HEK293 (cell line): ENCODE measurements at regions not wholly inside any gene's neighbourhood (a gene's known extent, or its start where the extent isn't known, plus 50 kb on each side); places are given as distances from the start of the nearest gene placed in this dataset.

Experiments
- CTCF ChIA-PET: fragments of 350-600 bp; formaldehyde crosslinking; extraction: SDS; loops from one replicate; lab custom pipeline; 2021; ENCODE audit warnings: antibody characterized with exemption; lab: Yijun Ruan, JAX
- POLR2A ChIA-PET: fragments of 300-600 bp; formaldehyde crosslinking; extraction: SDS; loops from one replicate; lab custom pipeline; 2020; ENCODE audit warnings: antibody characterized with exemption, inconsistent platforms; lab: Yijun Ruan, JAX
- H3K27ac ChIP-seq: fragments of 200-500 bp; sonication (Bioruptor generic); 2 replicates; pipeline ENCODE4 v1.5.1; 2014; ENCODE audit warnings: low read depth, low read length, control low read depth, inconsistent platforms; ENCODE audit errors: extremely low read depth
- H3K36me3 ChIP-seq, 2 experiments: fragments of 200-500 bp in 1 of 2; sonication (Bioruptor generic) in 1 of 2; 1 replicate in 1 of 2; 2 replicates in 1 of 2; pipeline ENCODE4 v1.5.1; 2014 to 2017; ENCODE audit warnings: inconsistent platforms in 2 of 2, low read length in 2 of 2; ENCODE audit not compliant: control insufficient read depth in 2 of 2, insufficient read depth in 1 of 2
- H3K4me1 ChIP-seq: fragments of 200-500 bp; sonication (Bioruptor generic); 2 replicates; pipeline ENCODE4 v1.5.1; 2014; ENCODE audit warnings: mild to moderate bottlenecking, low read length, inconsistent platforms; ENCODE audit not compliant: control insufficient read depth, insufficient read depth
- H3K4me3 ChIP-seq: 2 replicates; pipeline ENCODE4 v1.5.1; 2011; ENCODE audit warnings: low read depth, mild to moderate bottlenecking, control low read depth, low read length, moderate library complexity
- H3K9me3 ChIP-seq: fragments of 200-500 bp; sonication (Bioruptor generic); 2 replicates; pipeline ENCODE4 v1.5.1; 2014; ENCODE audit warnings: low read depth, low read length, inconsistent platforms; ENCODE audit not compliant: control insufficient read depth, insufficient read depth
- FEZF1 ChIP-seq: fragments of 450-650 bp; formaldehyde crosslinking; IDR thresholded peaks from 2 replicates; pipeline ENCODE4 v1.5.1; 2016; ENCODE audit warnings: missing biosample characterization, missing genetic modification characterization
- GLIS2 ChIP-seq: fragments of 450-650 bp; formaldehyde crosslinking; IDR thresholded peaks from 2 replicates; pipeline ENCODE4 v1.5.1; 2016; ENCODE audit warnings: missing biosample characterization, missing genetic modification characterization
- HOXD13 ChIP-seq: sonication (generic); formaldehyde crosslinking; IDR thresholded peaks from 2 replicates; pipeline ENCODE4 v1.8.0; 2022; ENCODE audit warnings: missing genetic modification reagents, borderline replicate concordance
- KLF16 ChIP-seq: fragments of 450-650 bp; formaldehyde crosslinking; IDR thresholded peaks from 2 replicates; pipeline ENCODE4 v1.5.1; 2017; ENCODE audit warnings: missing biosample characterization, missing genetic modification characterization
- KLF8 ChIP-seq: fragments of 450-650 bp; formaldehyde crosslinking; IDR thresholded peaks from 2 replicates; pipeline ENCODE4 v1.5.1; 2016; ENCODE audit warnings: missing biosample characterization, missing genetic modification characterization
- OVOL3 ChIP-seq: fragments of 450-650 bp; formaldehyde crosslinking; IDR thresholded peaks from 2 replicates; pipeline ENCODE4 v1.5.1; 2016; ENCODE audit warnings: missing biosample characterization, missing genetic modification characterization
- PATZ1 ChIP-seq: fragments of 450-650 bp; formaldehyde crosslinking; IDR thresholded peaks from 2 replicates; pipeline ENCODE4 v1.5.1; 2016; ENCODE audit warnings: missing biosample characterization, missing genetic modification characterization
- PRDM10 ChIP-seq: fragments of 450-650 bp; formaldehyde crosslinking; IDR thresholded peaks from 2 replicates; pipeline ENCODE4 v1.5.1; 2016; ENCODE audit warnings: missing biosample characterization, missing genetic modification characterization
- REPIN1 ChIP-seq: fragments of 450-650 bp; formaldehyde crosslinking; IDR thresholded peaks from 2 replicates; pipeline ENCODE4 v1.5.1; 2017; ENCODE audit warnings: missing biosample characterization, missing genetic modification characterization, low read depth
- ZBTB26 ChIP-seq: fragments of 450-650 bp; formaldehyde crosslinking; optimal IDR thresholded peaks from 2 replicates; pipeline ENCODE3; 2016; ENCODE audit warnings: missing biosample characterization, mild to moderate bottlenecking, missing genetic modification characterization
- ZBTB6 ChIP-seq: fragments of 450-650 bp; formaldehyde crosslinking; IDR thresholded peaks from 2 replicates; pipeline ENCODE4 v1.5.1; 2017; ENCODE audit warnings: missing biosample characterization, missing genetic modification characterization
- ZNF114 ChIP-seq: fragments of 450-650 bp; formaldehyde crosslinking; IDR thresholded peaks from 2 replicates; pipeline ENCODE4 v1.5.0; 2017; ENCODE audit warnings: missing biosample characterization, missing genetic modification characterization
- ZNF155 ChIP-seq: fragments of 450-650 bp; formaldehyde crosslinking; IDR thresholded peaks from 2 replicates; pipeline ENCODE4 v1.5.1; 2016; ENCODE audit warnings: missing biosample characterization, missing genetic modification characterization
- ZNF266 ChIP-seq: fragments of 450-650 bp; formaldehyde crosslinking; IDR thresholded peaks from 2 replicates; pipeline ENCODE4 v1.5.1; 2016; ENCODE audit warnings: missing biosample characterization, missing genetic modification characterization, low read depth
- ZNF37A ChIP-seq: fragments of 450-650 bp; IDR thresholded peaks from 2 replicates; pipeline ENCODE4 v1.5.1; 2018; ENCODE audit warnings: missing biosample characterization, missing genetic modification characterization
- ZNF549 ChIP-seq: fragments of 450-650 bp; IDR thresholded peaks from 2 replicates; pipeline ENCODE4 v1.5.1; 2018; ENCODE audit warnings: missing biosample characterization, missing genetic modification characterization, mild to moderate bottlenecking, inconsistent platforms, moderate library complexity
- ZNF555 ChIP-seq: fragments of 450-650 bp; formaldehyde crosslinking; conservative IDR thresholded peaks from 2 replicates; pipeline ENCODE4 v1.5.1; 2017; ENCODE audit warnings: missing biosample characterization, mild to moderate bottlenecking, missing genetic modification characterization, inconsistent platforms
- ZNF639 ChIP-seq: fragments of 450-650 bp; formaldehyde crosslinking; IDR thresholded peaks from 2 replicates; pipeline ENCODE4 v1.5.1; 2016; ENCODE audit warnings: missing biosample characterization, missing genetic modification characterization
- ZNF707 ChIP-seq: fragments of 450-650 bp; formaldehyde crosslinking; IDR thresholded peaks from 2 replicates; pipeline ENCODE4 v1.5.1; 2016; ENCODE audit warnings: missing biosample characterization, missing genetic modification characterization
- ZNF76 ChIP-seq: fragments of 450-650 bp; formaldehyde crosslinking; IDR thresholded peaks from 2 replicates; pipeline ENCODE4; 2016; ENCODE audit warnings: low read depth, missing biosample characterization, missing genetic modification characterization, borderline replicate concordance
- ZNF791 ChIP-seq: fragments of 450-650 bp; formaldehyde crosslinking; IDR thresholded peaks from 2 replicates; pipeline ENCODE4 v1.5.1; 2016; ENCODE audit warnings: missing biosample characterization, missing genetic modification characterization
- ZNF837 ChIP-seq: fragments of 450-650 bp; formaldehyde crosslinking; IDR thresholded peaks from 2 replicates; pipeline ENCODE4 v1.5.1; 2016; ENCODE audit warnings: missing biosample characterization, missing genetic modification characterization

GRCh38 chr18:75812761-75813160 lies 385.3 kb upstream of the SMIM21 start (continued):
- no peak for TF ChIP-seq ZBTB26 (tag by site-specific recombination)

- no peak overlapping the region for H3K4me3 ChIP-seq
- ChIA-PET CTCF (no interaction called here), POLR2A (no interaction called here)
- H3K36me3 ChIP-seq = no peaks in the 10 kb centered on the region
- H3K9me3 ChIP-seq = no peaks in the 10 kb centered on the region
- no peak overlapping the region for H3K27ac ChIP-seq
- H3K4me1 ChIP-seq = peaks cover 4% of the 10 kb centered on the region; the same call in 1 of the 2 replicates
- TF ChIP-seq KLF8 (tag by site-specific recombination) (no peak), HOXD13 (no peak), ZBTB6 (tag by site-specific recombination) (no peak), GLIS2 (tag by site-specific recombination) (no peak), ZNF791 (tag by site-specific recombination) (no peak), ZNF266 (tag by site-specific recombination) (no peak), OVOL3 (tag by site-specific recombination) (no peak)
These were observed 383.6 kb upstream of the SMIM21 start for GRCh38 chr18:75810961-75811551.

- CTCF ChIA-PET = interaction anchor here (0.7 kb wide), 1 partner anchor 1581 kb away, joined by 3 read pairs; no protein-coding TSS in a partner anchor
- Histone ChIP-seq H3K4me3 (no peak overlapping the region), H3K27ac (no peak overlapping the region), H3K36me3 (no peaks in the 10 kb centered on the region), H3K9me3 (no peaks in the 10 kb centered on the region), H3K4me1 (peaks cover 4% of the 10 kb centered on the region; the same call in 1 of the 2 replicates)
- no peak for TF ChIP-seq ZNF155 (tag by site-specific recombination)
- TF ChIP-seq ZNF76 (tag by site-specific recombination) = no peak
- no peak for TF ChIP-seq REPIN1 (tag by site-specific recombination)
- TF ChIP-seq PRDM10 = no peak
- TF ChIP-seq ZNF639 (tag by site-specific recombination) = no peak
- TF ChIP-seq KLF16 (tag by site-specific recombination) = no peak
- TF ChIP-seq PATZ1 = no peak
- TF ChIP-seq ZNF549 (tag by site-specific recombination) = no peak
- TF ChIP-seq ZNF837 (tag by site-specific recombination) = no peak
- no peak for TF ChIP-seq ZNF37A
- TF ChIP-seq ZNF555 (tag by site-specific recombination) = no peak
- no peak for TF ChIP-seq FEZF1
- no peak for TF ChIP-seq ZNF707 (tag by site-specific recombination)
- TF ChIP-seq ZNF114 (tag by site-specific recombination) = no peak
- POLR2A ChIA-PET = no interaction called here
These were observed 383.0 kb upstream of the SMIM21 start for GRCh38 chr18:75810516-75810915.
